ENCODE measurements at regions not wholly inside any gene's neighbourhood (a gene's known extent, or its start where the extent isn't known, plus 50 kb on each side); places are given as distances from the start of the nearest gene placed in this dataset.

- H2BK5ac ChIP-seq (ENCODE audit: low read depth, low read length, poor library complexity, severe bottlenecking) = no peak overlapping the region
- no peak overlapping the region for H2AFZ ChIP-seq (ENCODE audit: low read depth, low read length)
- H3K23ac ChIP-seq (ENCODE audit: low read length in 2 of 2) = no peak overlapping the region
- no peak overlapping the region for H2BK15ac ChIP-seq (ENCODE audit: low read depth, poor library complexity, severe bottlenecking)
- no peaks in the 10 kb centered on the region for H3K36me3 ChIP-seq (ENCODE audit: control insufficient read depth in 1 of 2, insufficient read depth in 2 of 2, low read depth in 1 of 2, low read length in 2 of 2)
- H4K91ac ChIP-seq (ENCODE audit: low read length) = no peak overlapping the region
- no peak overlapping the region for H2BK120ac ChIP-seq (ENCODE audit: low read depth, low read length)
- H3K14ac ChIP-seq (ENCODE audit: low read length in 2 of 2) = no peak overlapping the region
- no peak overlapping the region for H3K4me3 ChIP-seq (ENCODE audit: insufficient read depth in 1 of 2, low read depth in 1 of 2, low read length in 2 of 2)
- no peak for DNase-seq
- no peaks in the 10 kb centered on the region for H3K79me1 ChIP-seq (replicated peaks; ENCODE audit: low read length, poor library complexity, severe bottlenecking)
- no peak overlapping the region for H4K8ac ChIP-seq (ENCODE audit: low read length)
- H3K4ac ChIP-seq (ENCODE audit: low read depth in 1 of 2, low read length in 2 of 2) = no peak overlapping the region
- H3K9ac ChIP-seq (ENCODE audit: low read length) = no peak overlapping the region
- no peak overlapping the region for H2BK12ac ChIP-seq (ENCODE audit: low read length in 2 of 2)
- H3K18ac ChIP-seq (ENCODE audit: low read depth in 1 of 2, low read length in 2 of 2) = no peak overlapping the region
- no peaks in the 10 kb centered on the region for H3K4me1 ChIP-seq (ENCODE audit: control insufficient read depth, insufficient read depth, low read depth, low read length)
- H3K9me3 ChIP-seq (ENCODE audit: control insufficient read depth, low read length) = no peaks in the 10 kb centered on the region
- peaks cover 69 to 88% of the 10 kb centered on the region in 2 experiments for H3K27me3 ChIP-seq (ENCODE audit: control insufficient read depth in 1 of 2, insufficient read depth in 1 of 2, low read length in 2 of 2)
- H2AK5ac ChIP-seq (ENCODE audit: low read length, severe bottlenecking) = no peak overlapping the region
- H3K4me2 ChIP-seq (ENCODE audit: low read length, poor library complexity, severe bottlenecking) = no peak overlapping the region
- WGBS = 82% methylated on average over 10 of the region's 11 CpGs
- no peak overlapping the region for H3K27ac ChIP-seq (ENCODE audit: low read length, poor library complexity, severe bottlenecking)
Measured at GRCh38 chr1:10860682-10861081, 64.2 kb upstream of the CASZ1 start.

- 60% methylated on average over 5 of the region's 5 CpGs for WGBS
- no peak overlapping the region for H3K14ac ChIP-seq (ENCODE audit: low read length in 2 of 2)
Measured at GRCh38 chr1:10861822-10862221, 65.4 kb upstream of the CASZ1 start.

GRCh38 chr1:10862743-10863335 lies 66.4 kb upstream of the CASZ1 start:
- no peak overlapping the region for H3K23ac ChIP-seq (ENCODE audit: low read length in 2 of 2)

More at GRCh38 chr1:10861822-10862221, 65.4 kb upstream of the CASZ1 start:
- no peak for DNase-seq
- Histone ChIP-seq H3K36me3 (ENCODE audit: control insufficient read depth in 1 of 2, insufficient read depth in 2 of 2, low read depth in 1 of 2, low read length in 2 of 2) (no peaks in the 10 kb centered on the region), H3K18ac (ENCODE audit: low read depth in 1 of 2, low read length in 2 of 2) (no peak overlapping the region), H3K23ac (ENCODE audit: low read length in 2 of 2) (no peak overlapping the region), H2BK15ac (ENCODE audit: low read depth, poor library complexity, severe bottlenecking) (no peak overlapping the region), H4K8ac (ENCODE audit: low read length) (no peak overlapping the region), H2BK5ac (ENCODE audit: low read depth, low read length, poor library complexity, severe bottlenecking) (no peak overlapping the region), H3K9ac (ENCODE audit: low read length) (no peak overlapping the region), H3K27ac (ENCODE audit: low read length, poor library complexity, severe bottlenecking) (no peak overlapping the region), H3K27me3 (ENCODE audit: control insufficient read depth in 1 of 2, insufficient read depth in 1 of 2, low read length in 2 of 2) (peaks cover 79 to 94% of the 10 kb centered on the region in 2 experiments), H3K4me2 (ENCODE audit: low read length, poor library complexity, severe bottlenecking) (no peak overlapping the region), H3K79me1 (replicated peaks; ENCODE audit: low read length, poor library complexity, severe bottlenecking) (no peaks in the 10 kb centered on the region), H3K9me3 (ENCODE audit: control insufficient read depth, low read length) (no peaks in the 10 kb centered on the region), H2BK120ac (ENCODE audit: low read depth, low read length) (no peak overlapping the region), H3K4ac (ENCODE audit: low read depth in 1 of 2, low read length in 2 of 2) (no peak overlapping the region), H3K4me1 (ENCODE audit: control insufficient read depth, insufficient read depth, low read depth, low read length) (peaks cover 7% of the 10 kb centered on the region), H2AK5ac (ENCODE audit: low read length, severe bottlenecking) (no peak overlapping the region), H4K91ac (ENCODE audit: low read length) (no peak overlapping the region), H3K4me3 (ENCODE audit: insufficient read depth in 1 of 2, low read depth in 1 of 2, low read length in 2 of 2) (no peak overlapping the region), H2AFZ (ENCODE audit: low read depth, low read length) (no peak overlapping the region), H2BK12ac (ENCODE audit: low read length in 2 of 2) (no peak overlapping the region)

GRCh38 chr1:10863886-10864285 lies 67.4 kb upstream of the CASZ1 start:
- Histone ChIP-seq H3K27ac (ENCODE audit: low read length, poor library complexity, severe bottlenecking) (no peak overlapping the region), H3K9ac (ENCODE audit: low read length) (no peak overlapping the region), H3K27me3 (ENCODE audit: control insufficient read depth in 1 of 2, insufficient read depth in 1 of 2, low read length in 2 of 2) (peaks cover 77 to 91% of the 10 kb centered on the region in 2 experiments), H2BK15ac (ENCODE audit: low read depth, poor library complexity, severe bottlenecking) (no peak overlapping the region), H3K4me3 (ENCODE audit: insufficient read depth in 1 of 2, low read depth in 1 of 2, low read length in 2 of 2) (no peak overlapping the region), H2AK5ac (ENCODE audit: low read length, severe bottlenecking) (no peak overlapping the region), H2BK5ac (ENCODE audit: low read depth, low read length, poor library complexity, severe bottlenecking) (no peak overlapping the region), H2BK12ac (ENCODE audit: low read length in 2 of 2) (no peak overlapping the region), H2AFZ (ENCODE audit: low read depth, low read length) (no peak overlapping the region), H3K14ac (ENCODE audit: low read length in 2 of 2) (no peak overlapping the region), H3K18ac (ENCODE audit: low read depth in 1 of 2, low read length in 2 of 2) (no peak overlapping the region), H3K4ac (ENCODE audit: low read depth in 1 of 2, low read length in 2 of 2) (no peak overlapping the region), H3K4me2 (ENCODE audit: low read length, poor library complexity, severe bottlenecking) (no peak overlapping the region), H3K4me1 (ENCODE audit: control insufficient read depth, insufficient read depth, low read depth, low read length) (peaks cover 10% of the 10 kb centered on the region), H2BK120ac (ENCODE audit: low read depth, low read length) (no peak overlapping the region), H4K91ac (ENCODE audit: low read length) (no peak overlapping the region), H3K9me3 (ENCODE audit: control insufficient read depth, low read length) (no peaks in the 10 kb centered on the region), H3K36me3 (ENCODE audit: control insufficient read depth in 1 of 2, insufficient read depth in 2 of 2, low read depth in 1 of 2, low read length in 2 of 2) (no peaks in the 10 kb centered on the region), H3K79me1 (replicated peaks; ENCODE audit: low read length, poor library complexity, severe bottlenecking) (no peaks in the 10 kb centered on the region), H4K8ac (ENCODE audit: low read length) (no peak overlapping the region), H3K23ac (ENCODE audit: low read length in 2 of 2) (no peak overlapping the region)
- DNase-seq = no peak
- 72% methylated on average over 12 of the region's 12 CpGs for WGBS

More at GRCh38 chr1:10862743-10863335, 66.4 kb upstream of the CASZ1 start:
- no peak overlapping the region for H3K27ac ChIP-seq (ENCODE audit: low read length, poor library complexity, severe bottlenecking)
- H2AK5ac ChIP-seq (ENCODE audit: low read length, severe bottlenecking) = no peak overlapping the region
- H3K4me3 ChIP-seq (ENCODE audit: insufficient read depth in 1 of 2, low read depth in 1 of 2, low read length in 2 of 2) = no peak overlapping the region
- H3K4me2 ChIP-seq (ENCODE audit: low read length, poor library complexity, severe bottlenecking) = no peak overlapping the region
- no peaks in the 10 kb centered on the region for H3K36me3 ChIP-seq (ENCODE audit: control insufficient read depth in 1 of 2, insufficient read depth in 2 of 2, low read depth in 1 of 2, low read length in 2 of 2)
- no peak for DNase-seq
- no peak overlapping the region for H2BK15ac ChIP-seq (ENCODE audit: low read depth, poor library complexity, severe bottlenecking)
- H2BK120ac ChIP-seq (ENCODE audit: low read depth, low read length) = no peak overlapping the region
- 88% methylated on average over 16 of the region's 18 CpGs for WGBS
- H4K8ac ChIP-seq (ENCODE audit: low read length) = no peak overlapping the region
- H2BK12ac ChIP-seq (ENCODE audit: low read length in 2 of 2) = no peak overlapping the region
- H3K9me3 ChIP-seq (ENCODE audit: control insufficient read depth, low read length) = no peaks in the 10 kb centered on the region
- H4K91ac ChIP-seq (ENCODE audit: low read length) = no peak overlapping the region
- no peak overlapping the region for H3K14ac ChIP-seq (ENCODE audit: low read length in 2 of 2)
- H2BK5ac ChIP-seq (ENCODE audit: low read depth, low read length, poor library complexity, severe bottlenecking) = no peak overlapping the region
- no peaks in the 10 kb centered on the region for H3K79me1 ChIP-seq (replicated peaks; ENCODE audit: low read length, poor library complexity, severe bottlenecking)
- peaks cover 10% of the 10 kb centered on the region for H3K4me1 ChIP-seq (ENCODE audit: control insufficient read depth, insufficient read depth, low read depth, low read length)
- no peak overlapping the region for H3K9ac ChIP-seq (ENCODE audit: low read length)
- H2AFZ ChIP-seq (ENCODE audit: low read depth, low read length) = no peak overlapping the region
- peaks cover 79 to 91% of the 10 kb centered on the region in 2 experiments for H3K27me3 ChIP-seq (ENCODE audit: control insufficient read depth in 1 of 2, insufficient read depth in 1 of 2, low read length in 2 of 2)
- no peak overlapping the region for H3K18ac ChIP-seq (ENCODE audit: low read depth in 1 of 2, low read length in 2 of 2)
- no peak overlapping the region for H3K4ac ChIP-seq (ENCODE audit: low read depth in 1 of 2, low read length in 2 of 2)
